Left ventricle myocardium inferior (tissue), 1 donor: ENCODE measurements at regions not wholly inside any gene's neighbourhood (a gene's known extent, or its start where the extent isn't known, plus 50 kb on each side); places are given as distances from the start of the nearest gene placed in this dataset.

Experiments
- DNase-seq: peaks from one replicate; pipeline ENCODE4 v3.0.0-alpha.2; 2020
- H3K27ac ChIP-seq: fragments of 200-600 bp; replicated peaks from 2 replicates; pipeline ENCODE4 v1.8.0; 2021
- H3K27me3 ChIP-seq: fragments of 200-600 bp; 2 replicates; pipeline ENCODE4 v1.8.0; 2021; ENCODE audit warnings: low read depth
- H3K36me3 ChIP-seq: fragments of 200-600 bp; 2 replicates; pipeline ENCODE4 v1.8.0; 2021
- H3K4me1 ChIP-seq: fragments of 200-600 bp; 2 replicates; pipeline ENCODE4 v1.8.0; 2021
- H3K4me3 ChIP-seq: fragments of 200-600 bp; 2 replicates; pipeline ENCODE4 v1.8.0; 2021; ENCODE audit warnings: mild to moderate bottlenecking, moderate library complexity
- H3K9me3 ChIP-seq: fragments of 200-600 bp; replicated peaks from 2 replicates; pipeline ENCODE4 v1.8.0; 2021
- CTCF ChIP-seq: fragments of 200-600 bp; IDR thresholded peaks from 2 replicates; pipeline ENCODE4 v1.8.0; 2021; ENCODE audit warnings: antibody characterized with exemption, mild to moderate bottlenecking, borderline replicate concordance
- intact Hi-C: fragments of 100-400 bp; cut with micrococcal nuclease; formaldehyde crosslinking; loops from one replicate; pipeline ENCODE4 v1.11.0; 2022
- donor health status: DM: no; HTN: yes; CAD: no; lungs with severe emphysema.

- intact Hi-C loops: no loop called here
- no peaks in the 10 kb centered on the region for H3K9me3 ChIP-seq
- H3K36me3 ChIP-seq: no peaks in the 10 kb centered on the region
- no peak overlapping the region for H3K4me3 ChIP-seq
- no peaks in the 10 kb centered on the region for H3K4me1 ChIP-seq
- no peak overlapping the region for H3K27ac ChIP-seq
- no peaks in the 10 kb centered on the region for H3K27me3 ChIP-seq
- DNase-seq: no peak
- no peak for TF ChIP-seq CTCF
Measured at GRCh38 chr3:82802501-82802900, 1041.1 kb upstream of the GBE1 start.

- Histone ChIP-seq H3K4me1 (no peaks in the 10 kb centered on the region), H3K9me3 (no peaks in the 10 kb centered on the region), H3K27ac (no peak overlapping the region), H3K4me3 (no peak overlapping the region), H3K36me3 (no peaks in the 10 kb centered on the region), H3K27me3 (no peaks in the 10 kb centered on the region)
- intact Hi-C loops: no loop called here
- no peak for TF ChIP-seq CTCF
- no peak for DNase-seq
Measured at GRCh38 chr3:82800248-82800647, 1038.8 kb upstream of the GBE1 start.

- no peak for DNase-seq
- Histone ChIP-seq H3K27me3 (no peaks in the 10 kb centered on the region), H3K4me1 (no peaks in the 10 kb centered on the region), H3K4me3 (no peak overlapping the region), H3K36me3 (no peaks in the 10 kb centered on the region), H3K9me3 (no peaks in the 10 kb centered on the region), H3K27ac (no peak overlapping the region)
- intact Hi-C loops: no loop called here
- no peak for TF ChIP-seq CTCF
Measured at GRCh38 chr3:82796765-82797164, 1035.3 kb upstream of the GBE1 start.

GRCh38 chr3:82791241-82791640, 1029.8 kb upstream of the GBE1 start:
- H3K9me3 ChIP-seq: no peaks in the 10 kb centered on the region
- no peak overlapping the region for H3K4me3 ChIP-seq
- TF ChIP-seq CTCF: no peak
- intact Hi-C loops: no loop called here
- H3K27ac ChIP-seq: no peak overlapping the region
- H3K27me3 ChIP-seq: no peaks in the 10 kb centered on the region
- DNase-seq: no peak
- no peaks in the 10 kb centered on the region for H3K36me3 ChIP-seq
- no peaks in the 10 kb centered on the region for H3K4me1 ChIP-seq

- Histone ChIP-seq H3K9me3 (no peaks in the 10 kb centered on the region), H3K4me3 (no peak overlapping the region), H3K4me1 (no peaks in the 10 kb centered on the region), H3K27ac (no peak overlapping the region), H3K27me3 (no peaks in the 10 kb centered on the region), H3K36me3 (no peaks in the 10 kb centered on the region)
- no peak for TF ChIP-seq CTCF
- no peak for DNase-seq
- intact Hi-C loops: no loop called here
Measured at GRCh38 chr3:82790307-82791097, 1029.1 kb upstream of the GBE1 start.
